Ishikawa (cell line): ENCODE measurements at regions not wholly inside any gene's neighbourhood (a gene's known extent, or its start where the extent isn't known, plus 50 kb on each side); places are given as distances from the start of the nearest gene placed in this dataset.

Source experiments
- CEBPB ChIP-seq: IDR thresholded peaks from 2 replicates; pipeline ENCODE4 v1.6.1; 2012
- CREB1 ChIP-seq: IDR thresholded peaks from 2 replicates; pipeline ENCODE4 v1.6.1; 2012; ENCODE audit warnings: low read depth
- EP300 ChIP-seq: IDR thresholded peaks from 2 replicates; pipeline ENCODE4 v1.6.1; 2012; ENCODE audit warnings: borderline replicate concordance
- FOXM1 ChIP-seq: IDR thresholded peaks from 2 replicates; pipeline ENCODE4 v1.6.1; 2012; ENCODE audit warnings: low read depth, borderline replicate concordance
- RAD21 ChIP-seq: IDR thresholded peaks from 2 replicates; pipeline ENCODE4 v1.6.1; 2012; ENCODE audit warnings: low read depth
- TAF1 ChIP-seq: IDR thresholded peaks from 2 replicates; pipeline ENCODE4 v1.6.1; 2012; ENCODE audit warnings: low read depth, mild to moderate bottlenecking
- YY1 ChIP-seq: IDR thresholded peaks from 2 replicates; pipeline ENCODE4 v1.6.1; 2012; ENCODE audit warnings: low read depth
- ZBTB7A ChIP-seq: IDR thresholded peaks from 2 replicates; pipeline ENCODE4 v1.6.1; 2012; ENCODE audit warnings: low read depth
- TF ChIP-seq, protein P1 (sequence below): IDR thresholded peaks from 2 replicates; pipeline ENCODE4 v1.6.1; 2012
- TF ChIP-seq, protein P2 (sequence below): IDR thresholded peaks from 2 replicates; pipeline ENCODE4 v1.6.1; 2012
- TF ChIP-seq, protein P3 (sequence below): IDR thresholded peaks from 2 replicates; pipeline ENCODE4 v1.6.1; 2012; ENCODE audit warnings: low read depth, mild to moderate bottlenecking

DNA sequence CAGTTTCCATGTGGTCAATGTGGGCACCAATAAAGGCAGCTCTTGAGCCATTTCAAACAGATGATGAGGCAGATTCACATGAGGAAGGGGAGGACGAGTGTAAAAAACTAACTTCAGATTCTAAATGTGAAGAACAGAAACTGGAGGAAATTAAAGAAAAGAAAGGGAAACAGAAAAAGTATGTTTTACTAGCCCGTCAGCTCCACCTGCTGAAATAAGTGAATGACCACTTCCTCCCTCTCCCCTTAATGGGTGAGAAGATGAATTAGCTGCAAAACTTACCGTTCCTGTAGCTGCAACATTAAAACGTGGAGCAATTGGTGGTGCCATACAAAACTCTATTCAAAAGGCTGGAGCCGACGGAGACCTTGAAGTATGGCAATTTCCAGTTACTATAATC is 203.5 kb downstream of the UXS1 start:
- TF ChIP-seq EP300 = no peak
- TF ChIP-seq CREB1 = no peak
- TF ChIP-seq ZBTB7A = no peak
- no peak for TF ChIP-seq TAF1
- TF ChIP-seq, protein P1, sequence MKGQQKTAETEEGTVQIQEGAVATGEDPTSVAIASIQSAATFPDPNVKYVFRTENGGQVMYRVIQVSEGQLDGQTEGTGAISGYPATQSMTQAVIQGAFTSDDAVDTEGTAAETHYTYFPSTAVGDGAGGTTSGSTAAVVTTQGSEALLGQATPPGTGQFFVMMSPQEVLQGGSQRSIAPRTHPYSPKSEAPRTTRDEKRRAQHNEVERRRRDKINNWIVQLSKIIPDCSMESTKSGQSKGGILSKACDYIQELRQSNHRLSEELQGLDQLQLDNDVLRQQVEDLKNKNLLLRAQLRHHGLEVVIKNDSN = no peak
- TF ChIP-seq RAD21 = no peak
- TF ChIP-seq FOXM1 = no peak
- no peak for TF ChIP-seq YY1
- TF ChIP-seq, protein P2, sequence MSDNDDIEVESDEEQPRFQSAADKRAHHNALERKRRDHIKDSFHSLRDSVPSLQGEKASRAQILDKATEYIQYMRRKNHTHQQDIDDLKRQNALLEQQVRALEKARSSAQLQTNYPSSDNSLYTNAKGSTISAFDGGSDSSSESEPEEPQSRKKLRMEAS = no peak
- no peak for TF ChIP-seq CEBPB
- TF ChIP-seq, protein P3, sequence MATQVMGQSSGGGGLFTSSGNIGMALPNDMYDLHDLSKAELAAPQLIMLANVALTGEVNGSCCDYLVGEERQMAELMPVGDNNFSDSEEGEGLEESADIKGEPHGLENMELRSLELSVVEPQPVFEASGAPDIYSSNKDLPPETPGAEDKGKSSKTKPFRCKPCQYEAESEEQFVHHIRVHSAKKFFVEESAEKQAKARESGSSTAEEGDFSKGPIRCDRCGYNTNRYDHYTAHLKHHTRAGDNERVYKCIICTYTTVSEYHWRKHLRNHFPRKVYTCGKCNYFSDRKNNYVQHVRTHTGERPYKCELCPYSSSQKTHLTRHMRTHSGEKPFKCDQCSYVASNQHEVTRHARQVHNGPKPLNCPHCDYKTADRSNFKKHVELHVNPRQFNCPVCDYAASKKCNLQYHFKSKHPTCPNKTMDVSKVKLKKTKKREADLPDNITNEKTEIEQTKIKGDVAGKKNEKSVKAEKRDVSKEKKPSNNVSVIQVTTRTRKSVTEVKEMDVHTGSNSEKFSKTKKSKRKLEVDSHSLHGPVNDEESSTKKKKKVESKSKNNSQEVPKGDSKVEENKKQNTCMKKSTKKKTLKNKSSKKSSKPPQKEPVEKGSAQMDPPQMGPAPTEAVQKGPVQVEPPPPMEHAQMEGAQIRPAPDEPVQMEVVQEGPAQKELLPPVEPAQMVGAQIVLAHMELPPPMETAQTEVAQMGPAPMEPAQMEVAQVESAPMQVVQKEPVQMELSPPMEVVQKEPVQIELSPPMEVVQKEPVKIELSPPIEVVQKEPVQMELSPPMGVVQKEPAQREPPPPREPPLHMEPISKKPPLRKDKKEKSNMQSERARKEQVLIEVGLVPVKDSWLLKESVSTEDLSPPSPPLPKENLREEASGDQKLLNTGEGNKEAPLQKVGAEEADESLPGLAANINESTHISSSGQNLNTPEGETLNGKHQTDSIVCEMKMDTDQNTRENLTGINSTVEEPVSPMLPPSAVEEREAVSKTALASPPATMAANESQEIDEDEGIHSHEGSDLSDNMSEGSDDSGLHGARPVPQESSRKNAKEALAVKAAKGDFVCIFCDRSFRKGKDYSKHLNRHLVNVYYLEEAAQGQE = no peak
